GM23338 (cell line): ENCODE measurements at regions not wholly inside any gene's neighbourhood (a gene's known extent, or its start where the extent isn't known, plus 50 kb on each side); places are given as distances from the start of the nearest gene placed in this dataset.
"Not testable (repeated sequence)": the region's sequence is repeated elsewhere in the genome, so short reads cannot be mapped to it uniquely, and the experiment has no call there.

Experiments used
- ATAC-seq: fragments of 200-7000 bp; cut with Tn5 transposase; 3 replicates; pipeline ENCODE4 v1.9.1; 2020
- DNase-seq: peaks from one replicate; pipeline ENCODE4 v3.0.0-alpha.2; 2015; ENCODE audit warnings: low spot score
- H2AFZ ChIP-seq: fragments of 200-600 bp; sonication (generic); 2 replicates; pipeline ENCODE4 v1.8.0; 2016; ENCODE audit warnings: antibody characterized with exemption, mild to moderate bottlenecking, moderate library complexity
- H3F3A ChIP-seq: fragments of 200-600 bp; sonication (generic); replicated peaks from 2 replicates; pipeline ENCODE4 v1.8.0; 2017; ENCODE audit warnings: antibody characterized with exemption, mixed run types, low read depth
- H3K27ac ChIP-seq: fragments of 200-600 bp; sonication (generic); 2 replicates; pipeline ENCODE4 v1.6.1; 2016; ENCODE audit warnings: low read depth
- H3K27me3 ChIP-seq: fragments of 200-600 bp; sonication (generic); 2 replicates; pipeline ENCODE4 v1.8.0; 2016; ENCODE audit warnings: mild to moderate bottlenecking, mixed run types, moderate library complexity; ENCODE audit not compliant: insufficient read depth
- H3K36me3 ChIP-seq: fragments of 200-600 bp; sonication (generic); 2 replicates; pipeline ENCODE4 v1.8.0; 2016; ENCODE audit warnings: mild to moderate bottlenecking; ENCODE audit not compliant: insufficient read depth
- H3K4me1 ChIP-seq: fragments of 200-600 bp; sonication (generic); 2 replicates; pipeline ENCODE4 v1.8.0; 2016; ENCODE audit warnings: mild to moderate bottlenecking, moderate library complexity; ENCODE audit not compliant: insufficient read depth
- H3K4me2 ChIP-seq: fragments of 200-600 bp; sonication (generic); 2 replicates; pipeline ENCODE4 v1.7.1; 2017; ENCODE audit warnings: mixed run types
- H3K4me3 ChIP-seq: fragments of 200-600 bp; sonication (generic); 2 replicates; pipeline ENCODE4 v1.6.1; 2016; ENCODE audit warnings: mixed run types
- H3K79me2 ChIP-seq: fragments of 200-600 bp; sonication (generic); replicated peaks from 2 replicates; pipeline ENCODE4 v1.8.0; 2017; ENCODE audit warnings: mild to moderate bottlenecking; ENCODE audit not compliant: insufficient read depth
- H3K9me2 ChIP-seq: fragments of 200-600 bp; sonication (generic); 2 replicates; pipeline ENCODE4 v1.8.0; 2017; ENCODE audit not compliant: insufficient read depth
- H4K20me1 ChIP-seq: fragments of 200-600 bp; sonication (generic); replicated peaks from 2 replicates; pipeline ENCODE4 v1.8.0; 2017; ENCODE audit warnings: mild to moderate bottlenecking; ENCODE audit not compliant: insufficient read depth
- H3K27ac Mint-ChIP-seq: 2 replicates; pipeline ENCODE4 v1.8.0; 2020; ENCODE audit warnings: inconsistent platforms, mild to moderate bottlenecking, moderate library complexity, mixed read lengths
- H3K27me3 Mint-ChIP-seq: 3 replicates; pipeline ENCODE4 v1.8.0; 2022; ENCODE audit warnings: low read depth, mild to moderate bottlenecking, moderate library complexity, mixed read lengths, inconsistent platforms; ENCODE audit not compliant: insufficient read depth, poor library complexity
- H3K36me3 Mint-ChIP-seq: 3 replicates; pipeline ENCODE4 v1.8.0; 2021; ENCODE audit warnings: low read depth, mild to moderate bottlenecking, inconsistent platforms, moderate library complexity, mixed read lengths
- H3K4me1 Mint-ChIP-seq: 3 replicates; pipeline ENCODE4 v1.8.0; 2020; ENCODE audit warnings: mild to moderate bottlenecking, inconsistent platforms, mixed read lengths
- H3K4me3 Mint-ChIP-seq: 3 replicates; pipeline ENCODE4 v1.8.0; 2021; ENCODE audit warnings: moderate library complexity, mild to moderate bottlenecking, inconsistent platforms, mixed read lengths
- H3K9me3 Mint-ChIP-seq: 3 replicates; pipeline ENCODE4 v1.8.0; 2020; ENCODE audit warnings: moderate library complexity, mild to moderate bottlenecking, inconsistent platforms, mixed read lengths
- CREB1 ChIP-seq: fragments of 250-450 bp; sonication (Bioruptor Pico); IDR thresholded peaks from 2 replicates; pipeline ENCODE4 v1.5.0; 2020; ENCODE audit warnings: low read depth, mild to moderate bottlenecking, moderate library complexity
- ETS1 ChIP-seq: IDR thresholded peaks from 2 replicates; pipeline ENCODE4 v1.6.1; 2016; ENCODE audit warnings: antibody characterized with exemption
- POLR2AphosphoS5 ChIP-seq: IDR thresholded peaks from 2 replicates; pipeline ENCODE4 v1.6.1; 2016; ENCODE audit warnings: antibody characterized with exemption, low read depth
- ZNF114 ChIP-seq: fragments of 250-450 bp; sonication (Bioruptor Pico); IDR thresholded peaks from 2 replicates; pipeline ENCODE4 v1.5.0; 2020; ENCODE audit warnings: mild to moderate bottlenecking, moderate library complexity
- ZNF462 ChIP-seq: fragments of 250-450 bp; sonication (Bioruptor Pico); IDR thresholded peaks from 2 replicates; pipeline ENCODE4 v1.5.0; 2020; ENCODE audit warnings: mild to moderate bottlenecking, moderate library complexity

- TF ChIP-seq ZNF462, result no peak
- TF ChIP-seq ETS1, result no peak
- TF ChIP-seq CREB1 (CRISPR knock-in tag), result no peak
- no peak for TF ChIP-seq POLR2AphosphoS5
- TF ChIP-seq ZNF114 (CRISPR knock-in tag), result no peak
These were observed 111.5 kb downstream of the PSAT1 start (continued) for GRCh38 chr9:78408388-78408787.

- DNase-seq, H3K9me2 ChIP-seq, H3F3A ChIP-seq, H3K27me3 Mint-ChIP-seq, H2AFZ ChIP-seq, H4K20me1 ChIP-seq, ATAC-seq, H3K79me2 ChIP-seq, H3K4me3 Mint-ChIP-seq, H3K4me2 ChIP-seq, H3K36me3 ChIP-seq, H3K27me3 ChIP-seq, H3K27ac ChIP-seq, H3K27ac Mint-ChIP-seq, H3K4me3 ChIP-seq: not testable (repeated sequence)
- peaks cover 20% of the 10 kb centered on the region for H3K36me3 Mint-ChIP-seq
- peaks cover 22% of the 10 kb centered on the region for H3K4me1 Mint-ChIP-seq
- H3K9me3 Mint-ChIP-seq, result peaks cover 12% of the 10 kb centered on the region; the same call in 2 of the 3 replicates
- H3K4me1 ChIP-seq, result peaks cover 32% of the 10 kb centered on the region
These were observed 113.1 kb downstream of the PSAT1 start for GRCh38 chr9:78409928-78410510.
